ENCODE measurements at regions not wholly inside any gene's neighbourhood (a gene's known extent, or its start where the extent isn't known, plus 50 kb on each side); places are given as distances from the start of the nearest gene placed in this dataset.

DNA sequence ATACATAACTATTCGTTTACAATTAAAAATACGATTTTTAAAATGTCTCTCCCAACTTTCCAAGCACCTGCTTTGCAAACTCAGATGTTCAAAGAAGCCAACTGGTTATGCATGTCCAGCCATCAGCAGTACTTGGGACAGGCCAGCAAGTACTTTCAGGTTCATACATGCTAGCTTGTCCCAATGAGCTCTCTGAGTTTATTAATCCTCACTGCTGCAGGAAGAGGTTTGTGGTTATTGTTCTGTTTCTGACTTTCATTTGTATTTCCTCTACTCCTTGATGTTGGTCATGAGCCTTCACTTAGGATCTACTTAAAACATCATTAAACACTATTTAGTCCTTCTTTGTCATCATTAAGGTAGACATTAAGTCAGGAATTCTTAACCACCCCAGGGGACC, 374.1 kb downstream of the LRATD1 start:
- Mint-ChIP-seq H3K27me3 (ENCODE audit: insufficient read depth) (no peaks in the 10 kb centered on the region), H3K36me3 (ENCODE audit: low read depth) (no peaks in the 10 kb centered on the region), H3K9me3 (peaks cover 19% of the 10 kb centered on the region), H3K4me3 (no peak overlapping the region), H3K27ac (no peak overlapping the region), H3K4me1 (ENCODE audit: low read depth) (no peaks in the 10 kb centered on the region)
- no peak for DNase-seq
- TF ChIP-seq CTCF (IDR thresholded peaks at IDR 0.05): no peak

- DNase-seq: no peak
- TF ChIP-seq CTCF (IDR thresholded peaks at IDR 0.05): no peak
- Mint-ChIP-seq H3K9me3 (peaks cover 24% of the 10 kb centered on the region), H3K36me3 (ENCODE audit: low read depth) (no peaks in the 10 kb centered on the region), H3K27ac (no peak overlapping the region), H3K4me1 (ENCODE audit: low read depth) (no peaks in the 10 kb centered on the region), H3K4me3 (no peak overlapping the region), H3K27me3 (ENCODE audit: insufficient read depth) (no peaks in the 10 kb centered on the region)
Measured at GRCh38 chr2:15009681-15010080, 377.2 kb downstream of the LRATD1 start.

DNA sequence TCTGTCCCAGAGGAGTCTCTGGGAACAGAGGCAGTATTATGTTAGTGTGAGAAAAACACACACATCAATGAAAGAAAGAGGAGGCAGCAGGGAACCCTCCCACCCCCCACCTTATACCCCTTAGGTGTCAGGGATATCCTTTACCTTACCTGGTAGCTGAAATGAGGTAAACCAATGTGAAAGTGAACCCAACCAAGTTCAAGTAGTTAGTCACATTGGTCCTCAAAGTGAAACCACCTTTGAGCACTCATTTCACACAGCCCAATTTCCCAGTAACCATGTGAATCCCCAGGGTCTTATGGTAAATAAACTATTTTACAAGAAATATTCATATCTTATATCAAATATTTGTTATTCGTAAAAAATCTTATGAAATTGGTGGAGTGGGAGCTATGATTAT, 377.8 kb downstream of the LRATD1 start:
- H3K4me1 Mint-ChIP-seq (ENCODE audit: low read depth): no peaks in the 10 kb centered on the region
- no peak overlapping the region for H3K27ac Mint-ChIP-seq
- H3K36me3 Mint-ChIP-seq (ENCODE audit: low read depth): no peaks in the 10 kb centered on the region
- H3K4me3 Mint-ChIP-seq: no peak overlapping the region
- no peak for DNase-seq
- TF ChIP-seq CTCF (IDR thresholded peaks at IDR 0.05): no peak
- H3K9me3 Mint-ChIP-seq: peaks cover 30% of the 10 kb centered on the region
- no peaks in the 10 kb centered on the region for H3K27me3 Mint-ChIP-seq (ENCODE audit: insufficient read depth)

DNA sequence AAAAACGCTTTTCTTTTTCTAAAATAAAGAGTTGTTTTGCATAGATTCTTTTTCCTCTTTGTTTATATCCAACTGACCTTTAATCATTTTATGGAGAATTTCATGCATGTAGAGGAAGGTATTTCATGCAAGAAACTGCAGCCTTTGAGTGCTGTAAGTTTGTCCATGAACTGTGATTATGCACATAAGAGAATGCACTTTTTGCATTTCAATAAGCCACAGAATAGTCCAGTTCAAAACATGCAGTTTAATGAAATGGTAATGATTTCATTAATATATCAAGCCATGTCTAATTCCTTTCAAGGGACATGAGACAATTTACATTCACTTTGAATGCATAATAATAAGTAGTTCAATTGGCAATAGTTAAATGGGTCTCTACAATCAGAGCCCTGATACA, 386.3 kb downstream of the LRATD1 start:
- no peaks in the 10 kb centered on the region; the same call in 1 of the 2 replicates for H3K27me3 Mint-ChIP-seq (ENCODE audit: insufficient read depth)

DNA sequence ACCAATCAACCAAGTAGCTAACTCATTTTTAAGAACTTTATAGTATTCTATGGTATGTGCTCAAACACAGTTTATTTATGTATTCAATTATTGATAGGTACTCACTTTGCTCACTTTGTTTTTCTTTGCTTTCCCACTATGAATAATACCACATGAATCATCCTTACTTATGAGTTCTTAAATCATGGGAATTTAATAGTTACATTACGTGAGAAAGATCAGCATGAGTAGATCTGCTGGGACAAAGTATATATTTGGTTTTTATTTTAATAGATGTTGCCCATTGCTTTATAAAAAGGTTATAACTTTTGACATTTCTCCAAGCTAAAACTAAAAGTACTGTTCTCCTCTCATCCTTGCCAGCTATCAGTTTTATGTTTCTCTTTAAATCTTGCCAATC, 390.7 kb downstream of the LRATD1 start:
- Mint-ChIP-seq H3K27me3 (ENCODE audit: insufficient read depth) (no peaks in the 10 kb centered on the region; the same call in 1 of the 2 replicates), H3K27ac (no peak overlapping the region), H3K36me3 (ENCODE audit: low read depth) (peaks cover 4% of the 10 kb centered on the region; the same call in 1 of the 2 replicates), H3K4me3 (no peak overlapping the region), H3K4me1 (ENCODE audit: low read depth) (no peaks in the 10 kb centered on the region), H3K9me3 (peaks cover 21% of the 10 kb centered on the region)
- no peak for TF ChIP-seq CTCF (IDR thresholded peaks at IDR 0.05)
- DNase-seq: no peak

More for the DNA sequence above, 386.3 kb downstream of the LRATD1 start:
- no peak for DNase-seq
- no peak for TF ChIP-seq CTCF (IDR thresholded peaks at IDR 0.05)
- peaks cover 50% of the 10 kb centered on the region for H3K9me3 Mint-ChIP-seq
- peaks cover 4% of the 10 kb centered on the region; the same call in 1 of the 2 replicates for H3K36me3 Mint-ChIP-seq (ENCODE audit: low read depth)
- H3K4me3 Mint-ChIP-seq: no peak overlapping the region
- no peaks in the 10 kb centered on the region for H3K4me1 Mint-ChIP-seq (ENCODE audit: low read depth)
- no peak overlapping the region for H3K27ac Mint-ChIP-seq

DNA sequence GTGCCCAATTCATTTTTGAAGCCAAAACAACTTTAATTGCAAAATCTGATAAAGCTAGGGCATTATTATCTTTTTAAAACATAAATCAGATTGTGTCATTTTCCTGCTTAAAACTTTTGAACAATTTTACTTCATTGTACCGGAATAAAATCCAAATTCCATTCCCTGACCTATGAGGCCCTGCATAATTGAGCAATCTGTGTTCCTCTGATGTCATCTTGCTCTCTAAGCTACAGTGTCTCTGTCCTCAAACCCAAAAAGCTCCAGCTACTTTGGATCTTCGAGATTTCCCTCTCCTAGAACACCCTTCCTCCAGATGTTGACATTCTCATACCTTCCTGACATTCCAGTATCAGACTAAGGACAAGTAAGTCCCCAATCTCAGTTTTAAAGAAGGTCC, 395.9 kb downstream of the LRATD1 start:
- Mint-ChIP-seq H3K9me3 (peaks cover 7% of the 10 kb centered on the region; the same call in 1 of the 2 replicates), H3K4me3 (no peak overlapping the region), H3K36me3 (ENCODE audit: low read depth) (no peaks in the 10 kb centered on the region), H3K27me3 (ENCODE audit: insufficient read depth) (no peaks in the 10 kb centered on the region; the same call in 1 of the 2 replicates), H3K27ac (no peak overlapping the region), H3K4me1 (ENCODE audit: low read depth) (no peaks in the 10 kb centered on the region)
- TF ChIP-seq CTCF (IDR thresholded peaks at IDR 0.05): no peak
- no peak for DNase-seq

Data from HFFc6 (cell line).